Upper lobe of left lung (tissue), 4 donors: ENCODE measurements at regions not wholly inside any gene's neighbourhood (a gene's known extent, or its start where the extent isn't known, plus 50 kb on each side); places are given as distances from the start of the nearest gene placed in this dataset.

ENCODE experiments used
- CTCF ChIP-seq, 6 experiments: fragments of 450-650 bp in 4 of 6; fragments of 200-600 bp in 2 of 6; sonication (generic) in 2 of 6; IDR thresholded peaks; one replicate each; pipeline ENCODE4 v1.5.1; 2016 to 2019; ENCODE audit warnings: antibody characterized with exemption in 6 of 6
- POLR2A ChIP-seq, 4 donors: fragments of 450-650 bp; IDR thresholded peaks; one replicate each; pipeline ENCODE4 v1.5.1; 2016 to 2017; ENCODE audit warnings: antibody characterized with exemption in 4 of 4, mild to moderate bottlenecking in 2 of 4
- POLR2AphosphoS5 ChIP-seq, 2 donors: sonication (generic); formaldehyde crosslinking; IDR thresholded peaks; one replicate each; pipeline ENCODE4 v1.5.1; 2017; ENCODE audit warnings: antibody characterized with exemption in 2 of 2

DNA sequence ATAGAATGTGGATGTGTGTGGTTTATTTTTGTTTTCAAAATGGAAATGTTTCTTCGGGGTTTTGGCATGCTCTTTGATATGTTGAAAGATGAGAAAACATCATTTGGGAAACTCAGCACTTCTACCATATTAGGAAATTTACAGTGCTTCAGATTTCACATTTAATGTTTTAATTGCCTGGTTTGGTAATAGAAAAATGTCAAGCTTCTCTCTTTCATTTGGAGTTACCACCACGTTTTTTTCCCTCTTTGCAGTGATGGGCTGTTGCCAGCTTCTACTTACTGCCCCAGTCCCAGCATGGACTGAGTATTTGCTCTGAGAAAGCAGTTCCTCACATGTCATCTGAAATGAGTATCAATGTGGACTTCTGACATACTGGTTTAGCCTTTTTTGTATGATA is 267.7 kb downstream of the PRL start:
- TF ChIP-seq POLR2AphosphoS5 (IDR thresholded peaks at IDR 0.05) (no peak), CTCF (IDR thresholded peaks at IDR 0.05) (no peak), POLR2A (IDR thresholded peaks at IDR 0.05) (no peak)
